GM19455 (cell line): ENCODE measurements at regions not wholly inside any gene's neighbourhood (a gene's known extent, or its start where the extent isn't known, plus 50 kb on each side); places are given as distances from the start of the nearest gene placed in this dataset.
A peak's percentile ranks its signal among the peaks of the same experiment; 100 is the strongest.
"Not testable (repeated sequence)": the region's sequence is repeated elsewhere in the genome, so short reads cannot be mapped to it uniquely, and the experiment has no call there.

Experiments
- ATAC-seq: cut with Tn5 transposase; IDR thresholded peaks from one replicate; pipeline ENCODE4 v1.9.1; 2021; ENCODE audit not compliant: unreplicated experiment

- ATAC-seq: no peak
Observed at GRCh38 chr3:87898971-87899370, 159.8 kb downstream of the CGGBP1 start.

- no peak for ATAC-seq
Observed at GRCh38 chr3:87895983-87896382, 162.8 kb downstream of the CGGBP1 start.

DNA sequence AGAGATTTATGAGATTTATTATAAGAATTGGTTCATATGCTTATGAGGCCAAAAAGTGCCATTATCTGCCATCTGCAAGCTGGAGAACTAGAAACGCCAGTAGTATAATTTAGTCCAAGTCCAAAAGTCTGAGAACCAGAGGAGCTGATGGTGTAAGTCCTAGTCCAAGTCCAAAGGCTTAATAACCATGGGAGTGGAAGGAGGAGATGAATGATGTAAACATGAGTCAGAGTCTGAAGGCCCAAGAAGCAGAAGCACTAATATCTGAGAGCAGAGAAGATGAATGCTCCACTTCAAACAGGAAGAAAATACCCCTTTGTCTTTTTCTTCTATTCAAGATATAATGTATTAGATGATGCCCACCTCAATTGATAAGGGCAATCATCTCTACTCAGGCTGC is 185.7 kb downstream of the CGGBP1 start:
- ATAC-seq: no peak

GRCh38 chr3:87867001-87867400 is 191.8 kb downstream of the CGGBP1 start:
- no peak for ATAC-seq

DNA sequence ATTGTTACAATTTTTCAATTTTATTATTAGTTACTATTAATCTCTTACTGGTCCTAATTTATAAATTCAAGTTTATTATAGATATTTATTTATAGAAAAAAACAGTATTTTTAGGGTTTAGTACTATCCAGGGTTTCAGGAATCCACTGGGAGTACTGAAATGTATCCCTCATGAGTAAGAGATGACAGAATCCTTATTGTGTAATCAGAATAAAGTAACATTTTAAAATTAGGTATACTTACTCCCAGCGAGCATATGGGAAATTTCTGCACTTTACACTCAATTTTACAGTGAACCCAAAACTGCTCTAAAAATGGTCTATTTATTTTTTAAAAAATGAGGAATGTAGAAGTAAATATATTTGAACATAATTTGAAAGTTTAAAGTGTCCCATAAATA is 202.7 kb downstream of the CGGBP1 start:
- no peak for ATAC-seq

DNA sequence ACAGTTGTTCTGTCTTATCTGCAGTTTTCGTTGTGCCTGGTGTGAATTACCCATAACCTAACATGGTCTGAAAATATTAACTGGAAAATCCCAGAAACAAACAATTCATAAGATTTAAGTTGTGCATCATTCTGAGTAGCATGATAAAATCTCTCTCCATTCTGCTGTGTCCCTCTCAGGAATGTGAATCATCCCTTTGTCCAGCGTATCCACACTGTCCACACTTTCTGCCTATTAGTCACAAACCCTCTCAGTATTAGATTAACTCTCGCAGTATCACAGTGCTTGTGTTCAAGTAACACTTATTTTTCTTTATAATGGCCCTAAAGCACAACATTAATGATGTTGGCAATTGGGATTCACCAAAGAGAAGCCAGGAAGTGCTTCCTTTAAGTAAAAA is 203.2 kb downstream of the CGGBP1 start:
- ATAC-seq: no peak

DNA sequence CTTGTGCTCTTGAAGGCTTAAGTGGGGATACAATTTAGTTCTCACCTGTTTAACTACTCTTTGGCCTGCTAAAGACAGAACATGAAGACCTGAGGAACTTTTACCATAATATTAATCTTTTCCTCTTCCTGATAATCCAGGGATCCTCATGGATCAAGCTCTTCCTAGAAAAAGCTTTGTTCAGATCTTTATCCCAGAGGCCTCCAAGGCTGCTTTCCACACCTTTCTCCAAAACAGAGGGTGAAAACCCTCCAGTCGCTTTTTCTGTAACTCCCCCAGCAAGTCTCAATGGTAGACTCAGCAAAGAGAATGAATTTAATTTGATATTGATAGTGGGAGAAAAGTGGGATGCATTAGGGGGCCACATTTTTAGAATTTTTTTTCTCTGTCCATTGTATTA is 203.6 kb downstream of the CGGBP1 start:
- no peak for ATAC-seq

GRCh38 chr3:87848003-87848402 is 210.8 kb downstream of the CGGBP1 start:
- ATAC-seq: no peak

DNA sequence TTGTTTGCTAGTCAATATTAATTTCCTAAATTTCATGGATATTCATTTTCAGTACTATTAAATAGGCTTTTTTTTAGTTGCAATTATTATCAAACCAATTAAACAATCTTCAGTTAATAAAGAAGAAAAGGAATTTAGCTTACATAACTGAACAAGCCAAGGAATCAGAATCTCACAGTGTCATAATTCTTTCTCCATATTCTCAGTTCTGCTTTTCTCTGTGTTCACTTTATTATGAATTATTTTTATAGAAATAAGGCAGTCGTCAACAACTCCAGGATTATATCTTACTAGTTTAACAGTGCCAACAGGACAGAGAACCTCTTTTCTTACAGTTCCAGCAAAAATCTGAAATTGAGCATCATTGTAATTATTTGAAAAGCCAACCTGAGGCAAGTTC is 221.7 kb downstream of the CGGBP1 start:
- no peak for ATAC-seq

- ATAC-seq: no peak
Observed at GRCh38 chr3:87836026-87836425, 222.8 kb downstream of the CGGBP1 start.

DNA sequence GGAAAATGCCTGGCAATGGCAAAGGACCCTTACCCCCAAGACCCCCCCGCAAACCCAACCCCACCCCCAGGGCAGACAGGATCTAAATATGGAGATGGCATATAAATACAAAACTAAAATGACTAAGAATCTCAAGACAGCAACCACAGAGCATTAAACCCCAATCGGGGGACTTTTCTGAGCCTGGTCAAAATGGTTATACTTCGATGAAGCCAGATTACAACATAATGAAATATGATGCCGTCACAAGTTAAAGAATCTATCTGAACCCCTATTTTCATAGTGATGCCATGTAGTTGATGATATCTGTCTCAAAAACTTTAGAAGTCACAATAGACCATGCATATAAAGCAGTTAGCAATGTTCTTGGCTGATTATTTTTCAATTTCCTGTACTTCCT is 223.6 kb downstream of the CGGBP1 start:
- ATAC-seq: no peak

DNA sequence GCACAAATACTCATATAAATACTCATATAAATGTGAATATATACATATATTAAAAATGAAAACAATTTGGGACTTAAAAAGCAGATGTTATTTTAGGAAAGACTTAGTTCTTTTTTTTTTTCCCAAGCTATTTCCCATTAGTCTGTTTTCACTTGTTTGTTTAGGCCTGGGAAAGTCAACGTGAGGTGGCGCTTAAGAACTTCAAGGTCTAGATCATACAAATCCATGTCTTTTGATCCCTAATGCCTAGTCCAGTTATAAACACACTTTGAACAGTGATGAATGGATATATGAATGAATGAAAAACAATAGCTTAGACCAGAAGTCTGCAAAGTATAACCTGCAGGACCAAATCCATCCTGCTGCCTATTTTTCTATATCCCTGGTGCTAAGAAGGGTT is 224.5 kb downstream of the CGGBP1 start:
- ATAC-seq: no peak

DNA sequence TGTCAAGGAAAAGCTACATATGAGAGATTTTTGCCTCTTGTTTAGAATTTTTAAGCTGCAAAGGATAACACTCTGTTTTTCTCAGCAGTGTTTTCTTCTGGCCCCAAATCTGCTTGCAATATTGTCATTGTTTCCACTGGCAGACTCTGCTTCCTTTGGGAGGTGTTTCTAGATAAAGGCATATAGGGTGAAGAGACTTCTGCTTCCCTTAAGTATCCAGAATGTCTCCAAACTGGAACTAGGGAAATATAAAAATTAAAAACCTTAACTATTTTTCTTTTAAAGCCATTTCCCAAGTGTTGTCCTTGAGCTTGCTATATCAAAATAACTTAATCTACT is 225.8 kb downstream of the CGGBP1 start:
- no peak for ATAC-seq

DNA sequence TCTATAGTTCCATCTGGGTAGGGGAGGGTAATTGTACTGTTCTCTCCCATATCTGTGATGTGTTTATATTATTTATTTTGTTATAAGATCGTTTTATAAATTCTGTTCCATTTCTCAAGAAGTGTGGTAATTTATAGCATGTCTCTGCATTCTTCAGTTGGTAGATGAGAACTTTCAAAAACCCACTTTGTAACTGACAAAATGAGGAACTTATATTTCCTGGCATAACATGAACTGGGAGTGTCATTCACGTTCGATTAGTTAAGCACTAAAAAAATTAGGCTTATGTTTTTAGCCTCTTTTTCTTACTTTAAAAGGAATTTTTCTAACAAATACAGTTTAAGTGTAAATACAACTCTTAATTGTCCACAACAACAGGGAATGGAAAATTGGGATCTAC is 230.8 kb downstream of the CGGBP1 start:
- ATAC-seq: no peak

DNA sequence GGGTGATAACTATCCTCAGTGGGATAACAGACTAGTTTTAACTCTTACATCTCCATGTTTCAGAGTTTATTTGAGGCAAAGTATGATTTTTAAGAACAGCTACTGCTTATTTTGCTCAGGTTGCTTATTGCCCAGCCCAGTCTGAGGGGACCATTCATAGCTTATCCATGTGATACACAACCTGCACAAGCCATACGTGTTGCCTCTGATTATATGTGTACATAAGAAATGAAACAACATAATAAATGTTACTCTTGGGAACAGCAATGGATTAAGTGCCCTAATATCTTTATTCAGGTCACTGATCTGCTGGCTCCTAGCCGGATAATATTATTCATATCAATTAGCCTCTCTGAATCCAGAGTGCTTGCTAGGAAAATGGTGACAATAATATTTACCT is 236.2 kb downstream of the CGGBP1 start:
- no peak for ATAC-seq

GRCh38 chr3:87813503-87813902 is 245.3 kb downstream of the CGGBP1 start:
- not testable (repeated sequence) for ATAC-seq

DNA sequence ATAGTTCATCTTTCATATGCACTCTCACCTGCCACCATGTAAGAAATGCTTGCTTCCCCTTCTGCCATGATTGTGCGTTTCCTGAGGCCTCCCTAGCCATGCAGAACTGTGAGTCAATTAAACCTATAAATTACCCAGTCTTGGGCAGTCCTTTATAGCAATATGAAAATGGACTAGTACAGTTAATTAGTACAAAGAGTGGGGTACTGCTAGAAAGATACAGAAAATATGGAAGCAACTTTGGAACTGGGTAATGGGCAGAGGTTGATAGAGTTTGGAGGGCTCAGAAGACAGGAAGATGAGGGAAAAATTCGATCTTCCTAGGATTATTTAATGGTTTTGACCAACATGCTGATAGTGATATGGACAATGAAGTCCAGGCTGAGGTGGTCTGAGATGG is 246.9 kb downstream of the CGGBP1 start:
- ATAC-seq: no peak

DNA sequence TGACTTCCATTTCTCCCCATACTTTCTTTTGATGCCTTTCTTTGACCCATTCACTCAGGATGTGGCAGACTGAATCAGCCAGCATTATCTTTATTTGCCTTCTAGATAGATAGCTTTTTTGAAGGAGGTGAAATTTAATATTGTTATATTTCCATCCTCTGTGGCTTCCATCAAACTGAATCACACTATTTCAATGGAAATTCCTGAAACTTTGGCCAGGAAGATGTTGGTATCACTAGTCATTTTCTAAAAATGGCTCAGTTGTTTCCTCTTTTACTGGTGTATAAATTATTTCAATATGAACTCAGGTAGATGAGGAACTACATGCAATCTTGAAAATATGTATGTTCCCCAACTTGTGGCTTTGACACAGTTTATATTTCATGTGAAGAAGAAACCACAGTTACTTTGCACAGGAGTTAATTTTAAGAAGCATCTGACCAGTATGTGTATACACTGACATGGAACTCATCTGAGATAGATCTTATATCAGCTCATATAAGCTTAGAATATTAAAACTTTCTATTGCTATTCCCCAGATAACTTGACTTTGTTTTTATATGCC is 248.3 kb downstream of the CGGBP1 start:
- no peak for ATAC-seq

GRCh38 chr3:87805670-87806069 is 253.1 kb downstream of the CGGBP1 start:
- peak; percentile 53 for ATAC-seq

DNA sequence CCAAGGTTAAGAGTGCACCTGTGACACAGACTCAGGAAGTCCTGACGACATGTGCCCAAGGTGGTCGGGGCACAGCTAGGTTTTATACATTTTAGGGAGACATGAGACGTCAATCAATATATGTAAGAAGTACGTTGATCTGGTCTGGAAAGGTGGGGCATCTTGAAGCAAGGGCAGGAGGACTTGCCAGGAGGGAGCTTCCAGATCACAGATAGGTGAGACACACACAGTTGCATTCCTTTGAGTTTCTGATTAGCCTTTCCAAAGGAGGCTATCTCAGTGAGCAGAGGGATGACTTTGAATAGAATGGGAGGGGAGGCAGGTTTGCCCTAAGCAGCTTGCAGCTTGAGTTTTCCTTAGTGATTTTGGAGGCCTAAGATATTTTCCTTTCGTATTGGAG is 257.4 kb downstream of the CGGBP1 start:
- ATAC-seq: no peak

GRCh38 chr3:87800516-87800915 is 258.3 kb downstream of the CGGBP1 start:
- ATAC-seq: no peak

DNA sequence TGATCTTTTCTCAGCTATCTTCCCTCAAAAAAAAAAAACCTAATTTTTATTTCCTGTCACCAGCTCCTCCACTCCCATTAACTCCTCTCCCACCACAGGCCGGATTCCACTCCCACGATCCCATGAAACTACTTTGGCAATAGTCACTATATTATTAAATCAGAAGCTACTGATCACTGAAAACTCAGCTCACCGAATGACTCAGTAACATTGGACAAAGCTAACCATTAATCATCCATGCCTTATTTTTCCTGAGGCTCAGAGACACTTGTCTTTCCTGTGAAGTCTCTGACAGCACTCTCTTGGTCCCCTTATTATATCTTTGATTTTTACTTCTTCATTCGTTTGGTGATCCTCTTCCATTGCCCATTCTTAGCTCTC is 260.2 kb downstream of the CGGBP1 start:
- no peak for ATAC-seq

DNA sequence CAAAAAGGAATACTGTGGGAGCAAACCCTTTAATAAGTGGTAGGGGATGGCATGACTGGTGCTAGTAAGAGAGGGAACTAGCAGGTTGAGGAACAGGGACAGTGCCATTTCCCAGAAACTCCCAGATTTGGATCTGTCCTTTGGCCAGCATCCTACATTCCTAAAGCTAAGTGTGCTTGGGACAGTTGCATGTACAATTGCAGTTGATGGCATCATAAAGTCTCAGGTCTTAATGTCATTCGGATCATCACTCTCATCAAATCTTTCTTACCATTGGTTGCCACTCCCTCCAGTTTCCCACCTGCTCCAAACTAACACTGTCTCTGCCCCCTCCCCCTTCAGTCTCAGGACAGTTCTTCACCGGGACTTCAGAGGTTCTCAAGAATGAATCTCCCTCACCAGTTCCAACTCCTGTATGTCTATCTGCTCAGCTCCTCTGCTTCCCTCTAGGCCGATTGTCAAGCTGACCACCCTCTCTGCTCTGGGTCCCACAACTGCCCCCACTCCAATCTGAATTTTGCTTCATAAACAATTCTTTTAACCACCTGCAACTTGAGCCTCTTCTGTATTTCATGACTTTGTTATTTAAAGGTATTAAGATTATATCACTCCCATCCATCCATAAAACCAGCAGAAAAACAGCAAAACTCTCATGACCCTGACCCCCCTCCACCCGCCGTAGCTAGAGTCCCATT is 260.8 kb downstream of the CGGBP1 start:
- no peak for ATAC-seq
